ENCODE measurements at regions not wholly inside any gene's neighbourhood (a gene's known extent, or its start where the extent isn't known, plus 50 kb on each side); places are given as distances from the start of the nearest gene placed in this dataset.

DNA sequence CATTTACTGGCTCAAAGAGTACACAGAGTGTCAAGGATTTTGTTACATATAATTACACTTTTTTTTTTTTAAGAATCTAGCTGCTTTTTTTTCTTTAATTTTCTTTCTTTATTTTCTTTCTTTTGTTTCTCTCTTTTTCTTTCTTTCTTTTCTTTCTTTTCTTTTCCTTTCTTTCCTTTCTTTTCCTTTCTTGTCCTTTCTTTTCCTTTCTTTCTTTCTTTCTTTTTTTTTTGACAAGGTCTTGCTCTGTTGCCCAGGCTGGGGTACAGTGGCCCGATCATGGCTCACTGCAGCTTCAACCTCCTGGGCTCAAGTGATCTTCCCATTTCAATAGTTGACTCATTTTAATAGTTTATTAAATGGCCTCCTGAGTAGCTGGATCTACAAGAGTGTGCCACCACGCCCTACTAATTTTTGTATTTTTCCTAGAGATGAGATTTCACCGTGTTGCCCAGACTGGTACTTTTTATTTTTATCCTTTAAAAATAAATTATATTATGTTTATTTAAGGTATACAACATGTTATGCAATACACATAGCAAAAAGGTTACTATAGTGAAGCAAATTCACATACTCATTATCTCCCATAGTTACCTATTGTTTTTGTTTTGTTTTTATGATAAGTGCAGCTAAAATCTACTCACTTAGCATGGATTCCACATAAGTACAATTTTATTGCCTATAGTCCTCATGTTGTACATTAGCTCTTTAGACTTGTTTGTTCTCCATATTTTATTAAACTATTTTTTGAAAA, 381.5 kb upstream of the KLF4 start:
- H3K27me3 ChIP-seq: no peaks in the 10 kb centered on the region
- no peaks in the 10 kb centered on the region for H3K9me3 ChIP-seq
- no peak overlapping the region for H3K27ac ChIP-seq
- H3K4me3 ChIP-seq: no peak overlapping the region
- no peaks in the 10 kb centered on the region for H3K4me1 ChIP-seq
- H3K36me3 ChIP-seq: no peaks in the 10 kb centered on the region
- no peak for TF ChIP-seq POLR2A (IDR thresholded peaks at IDR 0.05)
- no peak for TF ChIP-seq POLR2AphosphoS5 (IDR thresholded peaks at IDR 0.05; ENCODE audit: insufficient read depth in 1 of 2, low read depth in 1 of 2)
- TF ChIP-seq, protein P1, sequence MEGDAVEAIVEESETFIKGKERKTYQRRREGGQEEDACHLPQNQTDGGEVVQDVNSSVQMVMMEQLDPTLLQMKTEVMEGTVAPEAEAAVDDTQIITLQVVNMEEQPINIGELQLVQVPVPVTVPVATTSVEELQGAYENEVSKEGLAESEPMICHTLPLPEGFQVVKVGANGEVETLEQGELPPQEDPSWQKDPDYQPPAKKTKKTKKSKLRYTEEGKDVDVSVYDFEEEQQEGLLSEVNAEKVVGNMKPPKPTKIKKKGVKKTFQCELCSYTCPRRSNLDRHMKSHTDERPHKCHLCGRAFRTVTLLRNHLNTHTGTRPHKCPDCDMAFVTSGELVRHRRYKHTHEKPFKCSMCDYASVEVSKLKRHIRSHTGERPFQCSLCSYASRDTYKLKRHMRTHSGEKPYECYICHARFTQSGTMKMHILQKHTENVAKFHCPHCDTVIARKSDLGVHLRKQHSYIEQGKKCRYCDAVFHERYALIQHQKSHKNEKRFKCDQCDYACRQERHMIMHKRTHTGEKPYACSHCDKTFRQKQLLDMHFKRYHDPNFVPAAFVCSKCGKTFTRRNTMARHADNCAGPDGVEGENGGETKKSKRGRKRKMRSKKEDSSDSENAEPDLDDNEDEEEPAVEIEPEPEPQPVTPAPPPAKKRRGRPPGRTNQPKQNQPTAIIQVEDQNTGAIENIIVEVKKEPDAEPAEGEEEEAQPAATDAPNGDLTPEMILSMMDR (IDR thresholded peaks at IDR 0.05): no peak
- no peak for DNase-seq (ENCODE audit: extremely low spot score in 2 of 2)
- intact Hi-C loops (cut with DNase I): no loop called here

DNA sequence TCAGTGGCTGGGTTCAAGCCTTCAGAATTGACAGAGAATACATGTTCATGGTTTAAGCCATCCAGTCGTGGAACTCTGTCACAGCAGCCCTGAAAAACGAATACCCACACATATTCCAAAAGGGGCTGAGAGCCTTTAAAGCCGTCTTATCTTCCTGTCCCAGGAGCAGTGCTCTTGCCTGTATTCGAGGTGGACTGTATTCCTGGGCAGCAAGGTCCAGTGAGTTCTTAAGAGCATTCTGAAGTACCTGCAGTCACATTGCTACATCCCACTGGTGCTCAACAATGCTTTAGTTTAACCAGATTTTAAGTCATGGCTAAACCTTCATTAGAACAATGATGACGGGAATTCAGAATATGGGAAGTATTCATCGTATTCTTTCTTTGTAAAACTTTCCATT, 380.7 kb upstream of the KLF4 start:
- Histone ChIP-seq H3K4me1 (no peaks in the 10 kb centered on the region), H3K27ac (no peak overlapping the region), H3K36me3 (no peaks in the 10 kb centered on the region), H3K4me3 (no peak overlapping the region), H3K27me3 (no peaks in the 10 kb centered on the region), H3K9me3 (no peaks in the 10 kb centered on the region)
- no peak for TF ChIP-seq POLR2A (IDR thresholded peaks at IDR 0.05)
- TF ChIP-seq POLR2AphosphoS5 (IDR thresholded peaks at IDR 0.05; ENCODE audit: insufficient read depth in 1 of 2, low read depth in 1 of 2): no peak
- intact Hi-C loops (cut with DNase I): no loop called here
- DNase-seq (ENCODE audit: extremely low spot score in 2 of 2): no peak

DNA sequence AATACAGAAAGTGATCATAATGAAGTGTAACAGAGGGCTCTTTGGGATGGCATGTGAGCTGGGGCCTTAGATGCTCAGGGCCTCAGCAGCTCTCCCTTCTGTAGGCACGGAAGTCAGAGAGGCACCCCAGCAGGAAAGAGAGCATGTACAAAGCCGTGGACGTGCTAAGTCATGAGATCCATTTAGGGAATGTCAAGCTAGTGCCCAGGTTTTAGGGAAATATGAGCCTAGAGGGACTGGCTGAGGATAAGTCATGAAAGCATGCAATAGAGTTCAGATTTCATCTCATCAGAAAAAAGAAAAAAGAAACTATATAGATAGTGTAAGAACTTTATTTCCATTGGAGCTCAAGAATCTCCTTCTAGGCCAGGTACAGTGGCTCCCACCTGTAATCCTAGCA, 379.5 kb upstream of the KLF4 start:
- Histone ChIP-seq H3K4me1 (peaks cover under 1% of the 10 kb centered on the region), H3K27ac (no peak overlapping the region), H3K9me3 (no peaks in the 10 kb centered on the region), H3K4me3 (no peak overlapping the region), H3K36me3 (no peaks in the 10 kb centered on the region), H3K27me3 (no peaks in the 10 kb centered on the region)
- TF ChIP-seq POLR2AphosphoS5 (IDR thresholded peaks at IDR 0.05; ENCODE audit: insufficient read depth in 1 of 2, low read depth in 1 of 2): no peak
- TF ChIP-seq POLR2A (IDR thresholded peaks at IDR 0.05): no peak
- TF ChIP-seq, protein P1 (IDR thresholded peaks at IDR 0.05): no peak
- DNase-seq (ENCODE audit: extremely low spot score in 2 of 2): no peak
- intact Hi-C loops (cut with DNase I): no loop called here

DNA sequence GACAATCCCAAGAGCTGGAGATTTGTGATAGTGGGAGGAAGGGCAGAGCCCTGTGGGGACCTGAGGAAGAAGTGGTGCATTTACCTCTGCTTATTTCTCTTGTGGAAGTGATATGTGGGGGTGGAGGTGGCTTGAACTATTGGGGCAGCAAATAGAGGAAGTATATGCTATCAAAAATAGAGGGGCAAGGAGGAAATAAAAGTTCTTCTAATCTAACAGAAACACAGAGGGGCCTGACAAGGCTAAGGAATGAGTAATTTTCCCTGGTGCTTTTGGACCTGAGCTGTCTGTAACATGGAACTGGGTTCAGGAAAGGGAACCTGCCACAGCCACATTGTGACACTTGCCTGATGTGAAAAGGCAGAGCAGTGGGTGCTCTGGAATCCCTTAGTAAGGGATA, 378.6 kb upstream of the KLF4 start:
- H3K36me3 ChIP-seq: no peaks in the 10 kb centered on the region
- peaks cover 10% of the 10 kb centered on the region for H3K4me1 ChIP-seq
- H3K4me3 ChIP-seq: no peak overlapping the region
- H3K27ac ChIP-seq: no peak overlapping the region
- TF ChIP-seq POLR2AphosphoS5 (IDR thresholded peaks at IDR 0.05; ENCODE audit: insufficient read depth in 1 of 2, low read depth in 1 of 2) (no peak), POLR2A (IDR thresholded peaks at IDR 0.05) (no peak)
- TF ChIP-seq, protein P1 (IDR thresholded peaks at IDR 0.05): no peak
- no peaks in the 10 kb centered on the region for H3K9me3 ChIP-seq
- no peaks in the 10 kb centered on the region for H3K27me3 ChIP-seq
- DNase-seq (ENCODE audit: extremely low spot score in 2 of 2): no peak
- intact Hi-C loops (cut with DNase I): no loop called here

DNA sequence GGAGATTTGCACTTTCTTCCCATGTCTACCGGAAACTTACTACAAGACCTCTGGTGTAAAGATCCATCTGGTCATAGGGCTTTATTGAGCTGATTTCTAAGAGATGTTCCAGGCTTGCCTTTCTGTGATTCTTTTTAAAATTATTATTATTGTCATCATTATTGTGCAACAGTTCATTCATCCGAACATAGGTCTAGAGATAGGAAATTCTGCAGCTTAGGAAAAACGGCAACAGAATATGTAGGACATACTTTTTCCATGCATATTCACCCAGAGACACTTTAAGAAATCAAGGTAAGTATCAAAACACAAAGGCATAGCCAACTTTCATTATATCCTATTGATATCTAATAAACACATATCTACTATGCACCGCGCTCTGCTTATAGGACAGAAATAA, 378.2 kb upstream of the KLF4 start:
- intact Hi-C loops (cut with DNase I): no loop called here
- Histone ChIP-seq H3K4me3 (no peak overlapping the region), H3K9me3 (no peaks in the 10 kb centered on the region), H3K27me3 (no peaks in the 10 kb centered on the region), H3K4me1 (peaks cover 12% of the 10 kb centered on the region), H3K27ac (no peak overlapping the region), H3K36me3 (no peaks in the 10 kb centered on the region)
- no peak for DNase-seq (ENCODE audit: extremely low spot score in 2 of 2)
- TF ChIP-seq, protein P1 (IDR thresholded peaks at IDR 0.05): no peak
- TF ChIP-seq POLR2AphosphoS5 (IDR thresholded peaks at IDR 0.05; ENCODE audit: insufficient read depth in 1 of 2, low read depth in 1 of 2) (no peak), POLR2A (IDR thresholded peaks at IDR 0.05) (no peak)

All from vagina (tissue), 2 donors.